NCI-H2196 treated with DMSO at 0.1 percent for 48 hours (cell line): ENCODE measurements at regions not wholly inside any gene's neighbourhood (a gene's known extent, or its start where the extent isn't known, plus 50 kb on each side); places are given as distances from the start of the nearest gene placed in this dataset.
"Not testable (repeated sequence)": the region's sequence is repeated elsewhere in the genome, so short reads cannot be mapped to it uniquely, and the experiment has no call there.

Experiments used
- DNase-seq: peaks from one replicate; lab custom pipeline; 2025; ENCODE audit not compliant: unreplicated experiment; lab: John Stamatoyannopoulos, UW

DNA sequence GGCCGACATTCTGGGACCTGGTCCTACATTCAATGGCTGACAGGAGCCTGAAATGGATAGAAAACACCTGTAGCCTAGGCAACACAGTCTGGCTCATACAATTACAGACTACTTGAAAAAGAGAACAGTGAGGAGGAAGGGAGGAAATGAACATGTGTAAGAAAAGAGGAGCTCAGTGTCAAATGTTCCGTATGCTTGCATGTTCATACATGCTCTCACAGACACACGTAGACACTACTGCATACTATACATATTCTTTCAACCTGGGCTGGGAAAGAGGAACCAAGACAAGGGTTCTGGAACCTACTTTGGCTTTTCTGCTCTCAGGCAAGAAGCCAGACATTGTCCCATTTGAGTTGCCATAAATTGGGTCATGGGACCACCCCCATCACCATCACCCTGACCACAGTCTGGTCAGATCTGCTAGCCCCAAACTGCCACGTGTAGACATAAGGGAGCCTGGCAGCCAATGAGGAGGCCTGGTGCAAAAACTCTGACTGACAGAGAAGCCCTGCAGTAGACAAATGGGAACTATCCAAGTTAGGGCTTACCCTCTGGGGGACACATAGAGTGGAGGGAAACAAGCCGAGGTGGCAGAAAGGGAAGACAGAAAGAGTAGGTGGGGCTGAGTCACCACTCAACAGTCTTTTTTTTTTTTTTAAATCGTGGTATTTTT, 310.0 kb downstream of the SHQ1 start:
- no peak for DNase-seq

DNA sequence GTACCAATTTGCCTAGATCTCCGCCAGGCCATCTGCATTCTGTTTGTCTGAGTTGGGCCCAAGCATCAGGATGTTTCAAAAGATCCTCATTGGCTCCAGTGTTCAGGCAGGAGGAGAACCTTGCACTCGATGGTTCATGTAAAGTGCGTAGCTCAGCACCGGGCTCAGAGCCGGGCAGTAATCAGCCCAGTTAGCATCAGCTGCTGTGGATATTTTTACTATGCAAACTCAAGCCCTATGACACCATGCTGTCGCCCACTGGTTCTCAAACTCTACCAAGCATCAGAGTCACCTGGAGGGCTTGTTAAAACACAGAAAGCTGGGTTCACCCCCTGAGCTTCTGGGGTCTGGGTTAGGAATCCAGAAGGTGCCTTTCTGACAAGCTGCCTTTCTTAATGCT, 310.8 kb downstream of the SHQ1 start:
- no peak for DNase-seq

DNA sequence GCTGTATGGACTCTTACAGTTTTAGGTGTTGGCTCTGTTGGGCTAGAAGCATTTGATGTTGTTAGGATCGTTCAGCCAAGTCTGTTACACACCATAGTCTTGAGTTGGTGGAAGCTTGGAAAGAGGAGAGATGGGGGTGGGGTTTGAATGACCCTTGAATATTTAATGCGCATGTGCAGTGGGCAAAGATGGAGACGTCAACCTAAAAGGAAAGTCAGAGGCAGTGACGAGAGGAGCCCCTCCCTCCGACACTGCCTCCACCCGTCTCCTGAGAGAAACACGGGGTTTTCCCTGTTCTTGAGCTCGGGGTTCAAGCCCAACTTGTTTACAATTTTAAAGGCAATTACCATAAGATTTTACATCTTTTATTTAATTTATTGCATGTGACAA, 311.4 kb downstream of the SHQ1 start:
- DNase-seq = no peak

DNA sequence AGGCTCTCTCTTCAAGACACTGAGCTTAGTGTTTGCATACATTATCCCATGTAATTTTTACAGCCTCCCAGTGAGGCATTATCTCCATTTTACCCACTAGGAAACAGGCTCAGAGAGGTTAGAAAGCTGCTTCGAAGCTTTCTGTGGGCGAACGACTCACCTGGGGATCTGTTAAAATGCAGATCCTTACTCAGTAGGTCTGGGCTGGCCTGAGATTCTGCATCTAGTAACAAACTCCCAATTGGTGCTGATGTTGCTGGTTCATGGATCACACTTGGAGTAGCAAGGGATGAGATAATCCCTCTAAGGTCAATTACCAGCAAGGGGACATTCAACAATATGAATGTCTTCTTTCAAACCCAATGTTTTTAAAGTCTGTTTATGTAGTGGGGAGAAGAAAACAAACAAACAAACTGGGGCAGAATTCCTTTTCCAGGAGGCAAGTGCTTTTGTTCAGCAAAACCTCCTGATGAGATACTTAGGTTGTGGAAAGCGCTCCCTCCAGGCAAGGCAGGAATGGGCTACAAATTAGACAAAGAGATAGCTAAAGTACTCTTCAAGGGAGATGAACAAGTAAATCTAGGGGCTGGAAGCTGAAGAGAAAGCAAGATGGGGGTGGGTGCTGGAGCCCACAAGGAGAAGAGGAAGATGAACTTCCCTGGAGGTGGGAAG, 311.9 kb downstream of the SHQ1 start:
- DNase-seq = no peak

DNA sequence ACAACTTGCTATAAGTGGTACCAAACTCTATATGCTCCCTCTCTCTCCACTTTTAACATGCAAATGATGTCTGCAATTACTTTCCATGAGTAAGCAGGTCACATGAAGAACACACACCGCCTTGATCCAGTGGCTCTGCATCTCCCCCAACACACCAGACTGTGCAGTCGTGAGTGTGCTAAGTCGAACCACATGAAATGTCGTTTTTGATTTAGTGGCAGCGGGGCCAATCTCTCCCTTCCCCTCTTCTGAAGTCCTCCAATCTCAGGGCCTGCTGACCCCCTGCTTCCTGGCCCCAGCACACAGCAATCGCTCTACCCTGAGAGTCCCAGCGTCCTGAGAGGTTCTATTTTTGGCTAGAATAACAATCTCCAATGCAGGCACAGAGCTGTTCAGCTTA, 312.5 kb downstream of the SHQ1 start:
- DNase-seq = no peak

DNA sequence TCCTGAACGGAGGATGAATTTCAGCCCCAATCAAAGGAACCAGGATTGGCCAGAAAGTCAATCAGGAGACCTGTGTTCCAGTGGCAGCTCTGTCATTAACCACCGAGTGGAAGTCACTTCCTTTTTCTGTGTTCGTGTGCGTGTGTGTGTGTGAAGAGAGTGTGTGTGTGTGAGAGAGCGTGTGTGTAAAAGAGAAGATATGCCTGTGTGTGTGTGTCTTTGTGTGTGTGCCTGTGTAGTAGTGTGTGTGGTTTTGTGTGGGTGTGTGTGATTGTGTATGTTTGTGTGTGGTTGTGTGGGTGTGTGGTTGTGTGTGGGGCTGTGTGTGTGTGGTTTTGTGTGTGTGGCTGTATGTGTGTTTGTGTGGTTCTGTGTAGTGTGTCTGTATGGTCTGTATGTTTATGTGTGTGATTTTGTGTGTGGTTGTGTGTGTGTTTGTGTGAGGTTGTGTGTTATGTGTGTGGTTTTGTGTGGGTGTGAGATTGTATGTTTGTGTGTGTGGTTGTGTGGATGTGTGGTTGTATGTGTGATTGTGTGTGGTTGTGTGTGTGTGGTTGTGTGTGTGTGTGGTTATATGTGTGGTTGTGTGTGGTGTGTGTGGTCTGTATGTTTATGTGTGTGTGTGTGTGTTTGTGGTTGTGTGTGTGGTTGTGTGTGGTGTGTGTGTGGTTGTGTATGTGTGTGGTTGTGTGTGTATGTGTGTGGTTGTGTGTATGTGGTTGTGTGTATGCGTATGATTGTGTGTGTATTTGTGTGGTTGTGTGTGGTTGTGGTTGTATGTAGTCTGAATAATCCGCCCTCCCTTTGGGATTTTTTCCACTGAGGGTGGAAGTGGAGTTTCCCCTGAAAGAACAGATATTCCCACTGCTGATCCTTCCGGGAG, 314.4 kb downstream of the SHQ1 start:
- DNase-seq = no peak

DNA sequence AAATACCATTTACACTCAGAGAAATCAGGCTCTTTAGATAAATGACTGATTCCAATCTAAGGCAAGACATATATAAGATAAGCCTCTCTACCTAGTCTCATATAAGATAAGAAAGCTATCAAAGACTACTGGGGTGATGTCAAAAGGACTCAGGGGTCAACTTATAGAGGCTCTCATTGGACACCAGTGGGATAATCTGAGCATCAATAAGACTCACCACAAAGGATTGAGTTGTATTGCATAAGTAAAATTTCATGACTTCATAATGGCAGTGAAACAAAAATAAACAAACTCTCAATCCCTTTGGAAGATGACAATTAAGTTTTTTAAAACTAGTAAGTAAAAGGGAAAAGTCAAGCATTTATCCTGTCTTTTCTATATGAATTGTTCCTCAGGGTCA, 317.8 kb downstream of the SHQ1 start:
- DNase-seq = no peak

DNA sequence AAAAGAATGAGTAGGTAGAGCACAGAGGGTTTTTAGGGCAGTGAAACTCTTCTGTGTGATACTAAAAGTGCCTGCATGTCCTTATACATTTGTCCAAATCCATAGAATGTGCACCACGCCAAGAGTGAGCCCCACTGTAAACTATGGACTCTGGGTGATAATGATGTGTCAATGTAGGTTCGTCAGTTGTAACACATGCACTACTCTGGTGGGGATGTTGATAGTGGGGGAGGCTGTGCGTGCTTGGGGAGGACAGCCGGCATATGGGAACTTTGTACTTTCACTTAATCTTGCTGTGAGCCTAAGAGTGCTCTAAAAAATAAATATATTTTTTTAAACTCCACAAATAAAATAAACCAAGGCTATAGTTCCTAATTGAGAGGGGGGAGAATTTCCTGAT, 319.2 kb downstream of the SHQ1 start:
- DNase-seq = no peak

DNA sequence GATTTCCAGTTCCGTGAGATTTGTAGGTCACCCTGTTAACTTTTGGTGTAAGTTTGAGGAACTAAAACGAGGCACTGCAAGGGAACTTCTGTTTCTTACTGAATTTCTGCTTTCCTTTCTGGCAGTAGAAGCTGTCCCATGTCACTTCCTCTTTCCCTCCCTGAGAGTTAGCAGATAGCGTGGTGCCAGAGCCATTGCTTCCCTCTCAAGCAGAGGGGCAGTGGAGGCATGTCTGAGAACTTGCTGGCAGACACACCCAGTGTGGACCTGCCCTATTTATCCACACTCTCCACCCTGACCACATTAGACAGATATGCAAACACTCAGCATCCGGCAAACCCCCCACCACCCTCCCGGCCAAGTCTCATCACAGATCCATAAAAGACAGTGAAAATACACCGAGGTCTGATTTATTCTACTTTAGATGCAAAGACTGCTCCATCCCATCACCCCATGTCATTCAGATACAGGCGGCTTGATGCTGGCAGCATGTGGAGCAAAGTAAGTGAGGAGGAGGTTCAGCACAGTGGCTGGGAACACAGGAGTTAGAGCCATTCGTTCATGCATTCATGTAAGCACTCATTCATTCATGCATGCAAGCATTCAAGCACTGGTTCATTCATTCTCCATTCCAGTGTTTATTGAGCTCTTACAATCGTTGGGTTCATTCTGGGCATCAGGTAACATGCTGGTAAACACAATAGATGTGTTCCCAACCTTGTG, 324.7 kb downstream of the SHQ1 start:
- DNase-seq = no peak

DNA sequence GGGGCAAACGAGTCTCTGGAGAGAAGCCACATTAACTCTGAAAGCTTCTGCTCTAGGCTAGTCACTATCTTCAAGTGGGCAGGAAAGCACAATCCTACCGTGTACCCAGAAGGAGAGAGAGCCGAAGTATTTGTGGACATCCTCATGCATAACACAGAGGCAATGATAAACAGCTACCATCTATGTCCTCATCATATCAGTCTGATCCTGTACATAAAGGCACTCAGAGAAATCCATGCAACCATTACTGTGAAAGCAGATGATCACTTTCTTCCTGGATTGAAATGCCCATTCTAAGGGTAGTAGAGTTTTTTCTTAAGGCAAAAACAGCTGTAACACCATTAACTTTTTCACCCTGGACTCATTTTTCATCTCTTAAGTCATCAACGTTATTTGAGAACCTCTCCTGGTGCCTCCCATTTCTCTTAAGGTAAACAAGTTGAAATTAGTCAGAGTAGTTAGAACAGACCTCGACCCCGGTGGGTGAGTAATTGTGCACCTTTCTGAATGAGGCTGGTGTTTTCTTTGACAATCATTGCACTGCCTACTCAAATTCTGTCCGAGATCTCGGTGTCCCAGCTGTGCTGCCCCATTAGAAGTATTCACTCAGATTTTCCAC, 327.4 kb downstream of the SHQ1 start:
- DNase-seq = no peak

DNA sequence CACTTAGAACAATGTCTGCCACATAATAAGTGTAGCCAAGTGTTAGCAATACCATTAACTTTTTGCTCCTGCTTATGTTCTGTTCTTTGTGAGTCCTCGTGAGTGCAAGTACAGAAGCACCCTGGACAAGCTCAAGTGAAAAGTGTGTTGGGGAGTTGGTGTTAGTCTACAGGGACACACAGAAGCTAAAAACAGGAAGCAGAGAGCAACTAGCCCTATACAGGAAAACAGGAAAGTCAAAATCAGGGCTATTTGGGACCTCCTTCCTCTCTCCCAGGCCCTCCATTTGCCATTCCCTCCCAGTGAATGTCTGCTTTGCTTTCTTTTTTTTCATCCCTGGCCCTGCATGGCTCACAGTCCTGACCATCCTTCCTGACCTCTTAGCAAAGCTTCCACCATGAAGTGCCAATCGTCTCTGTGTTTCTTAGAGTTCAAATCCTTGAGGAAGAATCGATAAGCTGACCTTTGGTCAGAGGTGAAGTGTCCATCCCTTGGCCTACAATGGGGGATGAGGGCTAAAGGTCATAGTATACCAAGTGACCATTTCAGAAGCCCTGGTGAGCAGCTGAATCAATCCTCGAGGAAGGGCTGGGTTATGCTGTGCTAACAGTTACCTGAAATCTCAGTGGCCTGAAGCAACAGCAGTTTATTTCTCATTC, 328.2 kb downstream of the SHQ1 start:
- DNase-seq = no peak

DNA sequence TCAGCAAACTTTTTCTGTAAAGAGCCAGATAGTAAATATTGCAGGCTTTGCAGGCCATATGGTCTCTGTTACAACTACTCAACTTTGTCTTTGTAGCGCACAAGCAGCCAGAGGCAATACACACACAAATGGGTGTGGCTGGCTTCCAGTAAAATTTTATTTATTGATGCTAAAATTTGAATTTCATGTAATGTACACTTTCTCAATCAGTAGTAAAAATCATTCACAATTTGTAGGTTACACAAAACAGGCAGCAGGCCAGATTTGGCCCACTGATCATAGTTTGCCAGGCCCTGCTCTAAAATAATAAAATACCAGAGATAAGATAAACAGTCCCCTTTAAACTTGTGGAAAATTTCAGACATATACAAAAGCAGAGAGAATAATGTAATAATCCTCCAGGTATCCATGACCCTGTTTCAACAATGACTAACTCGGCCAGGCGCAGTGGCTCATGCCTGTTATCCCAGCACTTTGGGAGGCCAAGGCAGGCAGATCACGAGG, 330.3 kb downstream of the SHQ1 start:
- DNase-seq = no peak

DNA sequence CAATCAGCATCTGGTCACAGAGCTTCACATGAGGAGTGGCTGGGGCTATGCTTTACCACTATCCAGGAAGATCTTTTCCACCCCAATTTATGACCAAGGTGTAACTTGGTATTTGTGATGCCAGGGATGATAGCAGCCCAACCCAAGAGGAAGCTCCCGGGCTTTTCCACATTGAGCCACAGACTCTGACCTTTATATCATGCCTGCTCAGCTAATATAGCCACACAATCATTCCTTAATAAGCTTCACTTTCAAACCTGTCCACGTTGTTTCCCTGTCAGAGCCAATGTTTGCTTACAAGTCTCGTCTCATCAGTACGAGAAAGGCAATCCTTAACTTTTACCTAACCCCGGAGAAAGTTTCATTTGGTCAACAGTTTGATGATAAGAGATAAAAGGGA, 330.9 kb downstream of the SHQ1 start:
- DNase-seq = no peak

DNA sequence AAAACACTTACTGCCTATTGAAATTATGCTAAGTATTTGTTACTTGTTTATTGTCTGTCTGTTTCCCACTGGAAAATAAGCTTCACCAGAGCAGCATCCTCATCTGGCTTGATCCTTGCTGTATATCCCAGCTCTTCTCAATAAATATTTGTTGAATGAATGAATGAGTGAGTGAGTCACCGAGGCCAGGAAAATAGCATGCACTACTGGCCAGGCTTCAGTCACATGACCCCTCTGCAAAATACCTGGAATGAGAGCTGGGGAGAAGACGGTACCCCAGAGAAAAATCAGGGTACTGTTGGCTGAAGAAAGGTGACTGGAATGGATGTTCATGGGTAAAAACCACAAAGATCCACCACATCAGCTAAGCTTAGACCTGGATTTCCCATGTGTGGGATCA, 331.9 kb downstream of the SHQ1 start:
- no peak for DNase-seq

DNA sequence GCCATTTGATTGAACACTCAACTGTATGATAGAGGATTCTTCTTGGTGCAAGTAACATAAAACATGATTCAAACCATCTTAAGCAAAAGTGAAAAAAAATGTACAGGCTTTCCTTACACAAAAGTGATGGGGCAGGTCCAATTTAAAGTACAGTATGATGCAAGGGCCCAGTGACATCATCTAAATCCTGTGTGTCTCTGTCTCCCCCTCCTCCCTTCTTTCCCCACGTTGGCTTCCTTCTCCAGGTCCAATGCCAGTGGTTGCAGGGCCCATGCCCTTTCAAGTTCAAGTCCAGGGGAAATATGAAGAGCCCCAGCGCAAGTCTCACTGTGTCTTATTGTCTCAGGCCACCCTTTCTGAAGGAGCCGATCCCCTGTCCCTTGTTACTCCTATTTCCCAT, 332.3 kb downstream of the SHQ1 start:
- no peak for DNase-seq

DNA sequence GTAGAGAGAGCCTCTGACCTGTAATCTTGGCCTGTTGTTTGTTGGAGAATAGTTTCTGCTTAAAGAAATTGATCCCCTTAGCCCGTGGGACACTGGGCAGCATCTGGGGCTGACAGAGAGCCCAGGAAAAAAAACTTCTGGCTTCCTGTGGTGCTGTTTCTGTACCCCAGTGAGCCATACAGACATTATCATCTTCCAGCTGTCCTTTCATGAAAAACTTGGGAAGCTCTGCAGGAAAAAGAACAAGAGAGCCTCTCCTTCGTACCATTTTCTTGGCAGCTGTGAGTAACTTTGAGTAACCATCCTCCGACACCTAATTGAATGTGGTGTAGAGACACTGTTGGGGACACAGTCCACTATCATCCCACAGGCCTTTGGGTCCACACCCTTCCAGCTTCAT, 333.0 kb downstream of the SHQ1 start:
- no peak for DNase-seq

DNA sequence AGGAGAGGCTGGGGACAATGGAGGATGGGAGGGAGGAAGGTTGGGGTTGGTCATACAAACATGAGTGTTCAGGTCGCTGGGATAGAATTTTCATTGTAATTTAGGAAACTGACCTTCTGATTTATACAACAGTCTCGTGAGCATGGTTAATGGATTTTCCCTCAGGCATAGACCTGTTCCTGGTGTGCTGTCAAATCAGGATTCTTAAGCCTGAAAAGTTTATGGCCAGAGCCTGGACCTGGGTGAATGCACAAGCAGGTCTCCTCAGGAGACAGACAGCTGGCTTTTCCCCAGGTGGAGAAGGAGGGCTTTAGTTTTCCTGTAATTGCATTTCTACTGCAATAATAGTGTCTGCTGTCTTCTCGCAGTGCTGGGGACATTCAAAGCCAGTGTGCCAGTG, 338.0 kb downstream of the SHQ1 start:
- DNase-seq = no peak

DNA sequence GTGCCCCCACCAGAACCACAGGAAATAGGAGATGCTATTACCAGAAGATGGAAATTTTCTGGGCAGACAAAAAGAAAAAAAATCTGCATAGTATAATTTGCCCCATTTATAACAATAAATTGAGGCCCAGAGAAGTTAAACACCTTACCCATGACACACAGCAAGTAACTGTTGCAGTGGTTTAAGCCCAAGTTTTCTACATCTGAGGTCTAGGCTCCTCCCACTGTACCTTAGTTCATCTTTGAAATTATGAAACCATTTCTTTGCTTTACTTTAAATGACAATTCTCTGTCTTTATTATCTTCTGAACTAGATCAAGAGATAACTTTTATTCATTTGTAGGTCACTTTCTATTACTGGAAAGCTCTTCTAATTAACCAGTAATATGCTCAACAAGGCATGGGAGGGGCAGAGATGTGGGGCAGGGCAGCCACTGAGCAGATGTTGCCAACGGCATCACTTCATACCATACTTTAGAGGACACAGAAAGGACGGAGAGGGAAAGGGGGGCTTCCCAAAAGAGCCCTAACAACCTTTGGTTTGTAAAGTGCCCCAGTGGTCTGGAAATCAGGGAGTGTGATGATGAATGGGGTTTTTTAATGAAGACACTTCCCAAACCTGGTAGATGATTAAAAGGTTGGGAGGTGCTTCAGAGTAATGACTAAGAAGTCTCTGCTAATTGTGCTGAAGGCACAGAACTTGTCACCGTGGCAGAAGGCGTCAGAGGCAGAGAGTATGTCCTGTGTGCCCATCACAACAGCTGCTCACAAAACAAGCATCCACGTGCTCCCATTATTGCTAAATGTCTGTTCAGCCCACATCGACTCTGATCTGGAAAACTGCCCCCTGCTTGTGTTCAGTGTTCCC, 342.5 kb downstream of the SHQ1 start:
- no peak for DNase-seq

DNA sequence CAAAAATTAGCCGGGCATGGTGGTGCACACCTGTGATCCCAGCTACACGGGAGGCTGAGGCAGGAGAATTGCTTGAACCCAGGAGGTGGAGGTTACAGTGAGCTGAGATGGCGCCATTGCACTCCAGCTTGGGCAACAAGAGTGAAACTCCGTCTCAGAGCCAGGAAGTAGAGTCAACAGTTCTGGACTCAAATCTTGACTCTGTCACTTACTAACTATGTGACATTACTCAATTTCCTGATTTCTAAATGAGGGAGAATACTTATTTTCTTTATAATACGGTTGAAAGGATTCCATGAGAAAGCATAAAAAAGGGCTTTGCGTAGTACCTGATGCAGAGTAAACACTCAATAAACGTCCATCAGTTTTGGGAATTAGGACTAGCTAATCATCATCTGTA, 350.7 kb downstream of the SHQ1 start:
- DNase-seq = not testable (repeated sequence)
